ENCODE measurements at regions not wholly inside any gene's neighbourhood (a gene's known extent, or its start where the extent isn't known, plus 50 kb on each side); places are given as distances from the start of the nearest gene placed in this dataset.

- TF ChIP-seq, protein P1, sequence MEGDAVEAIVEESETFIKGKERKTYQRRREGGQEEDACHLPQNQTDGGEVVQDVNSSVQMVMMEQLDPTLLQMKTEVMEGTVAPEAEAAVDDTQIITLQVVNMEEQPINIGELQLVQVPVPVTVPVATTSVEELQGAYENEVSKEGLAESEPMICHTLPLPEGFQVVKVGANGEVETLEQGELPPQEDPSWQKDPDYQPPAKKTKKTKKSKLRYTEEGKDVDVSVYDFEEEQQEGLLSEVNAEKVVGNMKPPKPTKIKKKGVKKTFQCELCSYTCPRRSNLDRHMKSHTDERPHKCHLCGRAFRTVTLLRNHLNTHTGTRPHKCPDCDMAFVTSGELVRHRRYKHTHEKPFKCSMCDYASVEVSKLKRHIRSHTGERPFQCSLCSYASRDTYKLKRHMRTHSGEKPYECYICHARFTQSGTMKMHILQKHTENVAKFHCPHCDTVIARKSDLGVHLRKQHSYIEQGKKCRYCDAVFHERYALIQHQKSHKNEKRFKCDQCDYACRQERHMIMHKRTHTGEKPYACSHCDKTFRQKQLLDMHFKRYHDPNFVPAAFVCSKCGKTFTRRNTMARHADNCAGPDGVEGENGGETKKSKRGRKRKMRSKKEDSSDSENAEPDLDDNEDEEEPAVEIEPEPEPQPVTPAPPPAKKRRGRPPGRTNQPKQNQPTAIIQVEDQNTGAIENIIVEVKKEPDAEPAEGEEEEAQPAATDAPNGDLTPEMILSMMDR (conservative IDR thresholded peaks at IDR 0.05) = no peak; the same call in 1 of the 2 replicates
- no peak for TF ChIP-seq ZFX (IDR thresholded peaks at IDR 0.05)
Measured at GRCh38 chr14:97707603-97708002, 910.4 kb downstream of the VRK1 start.
